GM10248 (cell line): ENCODE measurements at regions not wholly inside any gene's neighbourhood (a gene's known extent, or its start where the extent isn't known, plus 50 kb on each side); places are given as distances from the start of the nearest gene placed in this dataset.

Experiments used
- CTCF ChIA-PET: fragments of 300-600 bp; sonication (Branson Sonifier 250); formaldehyde crosslinking; extraction: SDS; loops from one replicate; lab custom pipeline; 2021; ENCODE audit warnings: antibody characterized with exemption; lab: Yijun Ruan, JAX
- POLR2A ChIA-PET: fragments of 350-650 bp; sonication (Branson Sonifier 250); formaldehyde crosslinking; extraction: SDS; loops from one replicate; lab custom pipeline; 2020; ENCODE audit warnings: antibody characterized with exemption; lab: Yijun Ruan, JAX
- DNase-seq: peaks from one replicate; pipeline ENCODE4 v3.0.0; 2012; ENCODE audit errors: extremely low spot score
- CTCF ChIP-seq: IDR thresholded peaks from 2 replicates; pipeline ENCODE4 v1.5.1; 2012; ENCODE audit warnings: mild to moderate bottlenecking, low read depth; ENCODE audit errors: extremely low read depth, missing control alignments, control extremely low read depth

GRCh38 chr2:180196419-180196977 lies 189.4 kb upstream of the CWC22 start:
- POLR2A ChIA-PET = no interaction called here
- TF ChIP-seq CTCF = no peak
- no peak for DNase-seq
- CTCF ChIA-PET = no interaction called here

- no peak for DNase-seq
- CTCF ChIA-PET = no interaction called here
- POLR2A ChIA-PET = no interaction called here
- TF ChIP-seq CTCF = no peak
Observed at GRCh38 chr2:180195847-180196246, 188.8 kb upstream of the CWC22 start.

GRCh38 chr2:180191432-180192124 lies 184.5 kb upstream of the CWC22 start:
- TF ChIP-seq CTCF = no peak
- CTCF ChIA-PET = no interaction called here
- POLR2A ChIA-PET = no interaction called here
- DNase-seq = no peak

GRCh38 chr2:180190851-180191250 lies 183.8 kb upstream of the CWC22 start:
- ChIA-PET CTCF (interaction anchor here (1.3 kb wide), 1 partner anchor 29 kb away, joined by 3 read pairs; no protein-coding TSS in a partner anchor), POLR2A (no interaction called here)
- DNase-seq = no peak
- TF ChIP-seq CTCF = no peak

- TF ChIP-seq CTCF = no peak
- ChIA-PET CTCF (no interaction called here), POLR2A (no interaction called here)
- no peak for DNase-seq
Observed at GRCh38 chr2:180187611-180188010, 180.5 kb upstream of the CWC22 start.

- DNase-seq = no peak
- CTCF ChIA-PET = no interaction called here
- no peak for TF ChIP-seq CTCF
- POLR2A ChIA-PET = no interaction called here
Observed at GRCh38 chr2:180184506-180184905, 177.4 kb upstream of the CWC22 start.
